ENCODE measurements at regions not wholly inside any gene's neighbourhood (a gene's known extent, or its start where the extent isn't known, plus 50 kb on each side); places are given as distances from the start of the nearest gene placed in this dataset.

DNA sequence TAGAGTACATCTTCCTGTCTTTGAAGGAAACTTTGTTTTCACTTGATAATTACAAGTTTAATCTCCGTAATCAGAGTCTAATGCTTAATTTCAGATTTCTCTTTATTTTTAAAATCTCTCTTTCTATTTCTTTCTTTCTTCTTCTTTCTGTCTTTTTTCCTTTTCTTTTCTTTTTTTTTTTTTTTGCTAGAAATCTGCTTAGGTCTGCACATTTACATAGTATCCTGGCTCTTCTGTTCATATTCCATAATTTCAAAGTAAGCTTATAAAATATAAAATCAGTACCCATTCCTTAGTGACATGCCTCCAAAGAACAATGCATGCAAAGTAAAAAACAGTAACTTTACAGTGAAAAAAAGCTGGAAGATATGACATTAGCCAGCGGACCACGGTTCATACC is 601.7 kb upstream of the VSTM2A start:
- no peak for TF ChIP-seq EZH2 (IDR thresholded peaks at IDR 0.05)
- TF ChIP-seq POLR2AphosphoS5 (IDR thresholded peaks at IDR 0.05; ENCODE audit: borderline replicate concordance, low read depth, low read length): no peak
- no peak for TF ChIP-seq FOXP2 (optimal IDR thresholded peaks at IDR 0.05; ENCODE audit: control extremely low read depth, extremely low read length, insufficient read depth)
